Prostate gland (tissue), 2 donors: ENCODE measurements at regions not wholly inside any gene's neighbourhood (a gene's known extent, or its start where the extent isn't known, plus 50 kb on each side); places are given as distances from the start of the nearest gene placed in this dataset.

Source experiments
- POLR2A ChIP-seq: fragments of 450-650 bp; IDR thresholded peaks from one replicate; pipeline ENCODE4 v1.6.1; 2016; ENCODE audit warnings: antibody characterized with exemption, mild to moderate bottlenecking
- TF ChIP-seq, protein P1 (sequence below), 4 experiments: fragments of 200-600 bp in 2 of 4; fragments of 450-650 bp in 2 of 4; sonication (generic) in 2 of 4; IDR thresholded peaks; 1 replicate in 3 of 4; 2 replicates in 1 of 4; pipeline ENCODE4 v1.5.1; 2016 to 2019; ENCODE audit warnings: antibody characterized with exemption in 4 of 4, mild to moderate bottlenecking in 2 of 4, moderate library complexity in 2 of 4

- TF ChIP-seq POLR2A: no peak
- TF ChIP-seq, protein P1, sequence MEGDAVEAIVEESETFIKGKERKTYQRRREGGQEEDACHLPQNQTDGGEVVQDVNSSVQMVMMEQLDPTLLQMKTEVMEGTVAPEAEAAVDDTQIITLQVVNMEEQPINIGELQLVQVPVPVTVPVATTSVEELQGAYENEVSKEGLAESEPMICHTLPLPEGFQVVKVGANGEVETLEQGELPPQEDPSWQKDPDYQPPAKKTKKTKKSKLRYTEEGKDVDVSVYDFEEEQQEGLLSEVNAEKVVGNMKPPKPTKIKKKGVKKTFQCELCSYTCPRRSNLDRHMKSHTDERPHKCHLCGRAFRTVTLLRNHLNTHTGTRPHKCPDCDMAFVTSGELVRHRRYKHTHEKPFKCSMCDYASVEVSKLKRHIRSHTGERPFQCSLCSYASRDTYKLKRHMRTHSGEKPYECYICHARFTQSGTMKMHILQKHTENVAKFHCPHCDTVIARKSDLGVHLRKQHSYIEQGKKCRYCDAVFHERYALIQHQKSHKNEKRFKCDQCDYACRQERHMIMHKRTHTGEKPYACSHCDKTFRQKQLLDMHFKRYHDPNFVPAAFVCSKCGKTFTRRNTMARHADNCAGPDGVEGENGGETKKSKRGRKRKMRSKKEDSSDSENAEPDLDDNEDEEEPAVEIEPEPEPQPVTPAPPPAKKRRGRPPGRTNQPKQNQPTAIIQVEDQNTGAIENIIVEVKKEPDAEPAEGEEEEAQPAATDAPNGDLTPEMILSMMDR (IDR thresholded peaks at IDR 0.05): no peak
Measured at GRCh38 chr4:15345134-15345533, 82.7 kb upstream of the C1QTNF7 start.
